ENCODE measurements at regions not wholly inside any gene's neighbourhood (a gene's known extent, or its start where the extent isn't known, plus 50 kb on each side); places are given as distances from the start of the nearest gene placed in this dataset.

- no peak for TF ChIP-seq EP300 (IDR thresholded peaks at IDR 0.05)
- TF ChIP-seq POLR2A (IDR thresholded peaks at IDR 0.05; ENCODE audit: low read depth), result no peak
Measured at GRCh38 chr3:3553236-3553635, 246.0 kb upstream of the LRRN1 start.
